Gastrocnemius medialis (tissue), 4 donors: ENCODE measurements at regions not wholly inside any gene's neighbourhood (a gene's known extent, or its start where the extent isn't known, plus 50 kb on each side); places are given as distances from the start of the nearest gene placed in this dataset.

ENCODE experiments used
- POLR2A ChIP-seq, 2 donors: fragments of 450-650 bp; IDR thresholded peaks; one replicate each; pipeline ENCODE4 v1.6.1; 2017; ENCODE audit warnings: antibody characterized with exemption in 2 of 2, mild to moderate bottlenecking in 2 of 2, moderate library complexity in 2 of 2
- TF ChIP-seq, protein P1 (sequence below), 5 experiments: fragments of 450-650 bp in 3 of 5; fragments of 200-600 bp in 2 of 5; sonication (generic) in 2 of 5; IDR thresholded peaks in 4 of 5; conservative IDR thresholded peaks in 1 of 5; 1 replicate in 4 of 5; 2 replicates in 1 of 5; pipeline ENCODE4 v1.5.1; 2016 to 2019; ENCODE audit warnings: antibody characterized with exemption in 5 of 5, mild to moderate bottlenecking in 3 of 5, moderate library complexity in 3 of 5

DNA sequence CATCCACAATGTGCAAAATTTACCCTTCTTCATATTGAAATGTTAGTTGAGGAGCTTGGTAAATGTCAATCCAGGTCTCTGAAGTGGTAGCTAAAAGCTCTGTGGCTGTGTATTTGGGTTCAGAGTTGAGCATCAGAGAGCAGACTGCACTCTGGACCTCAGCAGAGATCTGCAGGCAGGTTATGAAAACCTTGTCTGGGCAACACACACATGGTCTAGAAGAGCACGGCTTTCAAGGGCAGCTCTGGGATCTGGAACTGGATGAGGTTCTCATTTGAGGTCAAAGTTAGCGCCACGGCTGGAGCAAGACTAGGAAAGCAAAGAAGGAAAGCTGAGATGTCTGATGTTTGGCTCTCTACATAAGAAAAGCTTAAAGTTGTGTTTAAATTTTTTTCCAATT lies 243.0 kb downstream of the SH3BP4 start:
- TF ChIP-seq, protein P1, sequence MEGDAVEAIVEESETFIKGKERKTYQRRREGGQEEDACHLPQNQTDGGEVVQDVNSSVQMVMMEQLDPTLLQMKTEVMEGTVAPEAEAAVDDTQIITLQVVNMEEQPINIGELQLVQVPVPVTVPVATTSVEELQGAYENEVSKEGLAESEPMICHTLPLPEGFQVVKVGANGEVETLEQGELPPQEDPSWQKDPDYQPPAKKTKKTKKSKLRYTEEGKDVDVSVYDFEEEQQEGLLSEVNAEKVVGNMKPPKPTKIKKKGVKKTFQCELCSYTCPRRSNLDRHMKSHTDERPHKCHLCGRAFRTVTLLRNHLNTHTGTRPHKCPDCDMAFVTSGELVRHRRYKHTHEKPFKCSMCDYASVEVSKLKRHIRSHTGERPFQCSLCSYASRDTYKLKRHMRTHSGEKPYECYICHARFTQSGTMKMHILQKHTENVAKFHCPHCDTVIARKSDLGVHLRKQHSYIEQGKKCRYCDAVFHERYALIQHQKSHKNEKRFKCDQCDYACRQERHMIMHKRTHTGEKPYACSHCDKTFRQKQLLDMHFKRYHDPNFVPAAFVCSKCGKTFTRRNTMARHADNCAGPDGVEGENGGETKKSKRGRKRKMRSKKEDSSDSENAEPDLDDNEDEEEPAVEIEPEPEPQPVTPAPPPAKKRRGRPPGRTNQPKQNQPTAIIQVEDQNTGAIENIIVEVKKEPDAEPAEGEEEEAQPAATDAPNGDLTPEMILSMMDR (IDR thresholded peaks at IDR 0.05 in 4 of 5, conservative IDR thresholded peaks at IDR 0.05 in 1 of 5) = no peak
- no peak for TF ChIP-seq POLR2A (IDR thresholded peaks at IDR 0.05)
